ENCODE measurements at regions not wholly inside any gene's neighbourhood (a gene's known extent, or its start where the extent isn't known, plus 50 kb on each side); places are given as distances from the start of the nearest gene placed in this dataset.

- H3K27ac ChIP-seq (ENCODE audit: insufficient read depth, low read length) = no peak overlapping the region
- no peaks in the 10 kb centered on the region for H3K27me3 ChIP-seq (ENCODE audit: control insufficient read depth, insufficient read depth, low read length)
- no peak overlapping the region for H3K4me2 ChIP-seq (ENCODE audit: extremely low read depth, insufficient read depth, low read length)
- no peaks in the 10 kb centered on the region for H3K36me3 ChIP-seq (ENCODE audit: control insufficient read depth, insufficient read depth, low read length)
- no peak overlapping the region for H3K4me3 ChIP-seq (replicated peaks in 1 of 4; ENCODE audit: control extremely low read depth in 1 of 4, insufficient read depth in 1 of 4, low read depth in 3 of 4, low read length in 4 of 4)
- no peak overlapping the region for H2AFZ ChIP-seq (ENCODE audit: low read length)
- TF ChIP-seq CTCF (conservative IDR thresholded peaks at IDR 0.05 in 1 of 2, IDR thresholded peaks at IDR 0.05 in 1 of 2; ENCODE audit: low read depth in 1 of 2, low read length in 2 of 2) = no peak
- TF ChIP-seq EZH2 (IDR thresholded peaks at IDR 0.05; ENCODE audit: low read length, missing control alignments) = no peak
- no peaks in the 10 kb centered on the region for H3K79me2 ChIP-seq (ENCODE audit: control insufficient read depth, insufficient read depth, low read length)
- no peaks in the 10 kb centered on the region for H3K4me1 ChIP-seq (ENCODE audit: control insufficient read depth, extremely low read depth, insufficient read depth, low read length)
- no peak for DNase-seq (ENCODE audit: low read depth in 2 of 2)
- H4K20me1 ChIP-seq (ENCODE audit: control insufficient read depth, extremely low read depth, insufficient read depth, low read length) = no peaks in the 10 kb centered on the region
- no peak overlapping the region for H3K9ac ChIP-seq (ENCODE audit: insufficient read depth, low read length)
- no peaks in the 10 kb centered on the region for H3K9me3 ChIP-seq (ENCODE audit: control insufficient read depth, insufficient read depth, low read depth, low read length)
Measured at GRCh38 chr2:147083664-147084063, 761.2 kb upstream of the ACVR2A start.

DNA sequence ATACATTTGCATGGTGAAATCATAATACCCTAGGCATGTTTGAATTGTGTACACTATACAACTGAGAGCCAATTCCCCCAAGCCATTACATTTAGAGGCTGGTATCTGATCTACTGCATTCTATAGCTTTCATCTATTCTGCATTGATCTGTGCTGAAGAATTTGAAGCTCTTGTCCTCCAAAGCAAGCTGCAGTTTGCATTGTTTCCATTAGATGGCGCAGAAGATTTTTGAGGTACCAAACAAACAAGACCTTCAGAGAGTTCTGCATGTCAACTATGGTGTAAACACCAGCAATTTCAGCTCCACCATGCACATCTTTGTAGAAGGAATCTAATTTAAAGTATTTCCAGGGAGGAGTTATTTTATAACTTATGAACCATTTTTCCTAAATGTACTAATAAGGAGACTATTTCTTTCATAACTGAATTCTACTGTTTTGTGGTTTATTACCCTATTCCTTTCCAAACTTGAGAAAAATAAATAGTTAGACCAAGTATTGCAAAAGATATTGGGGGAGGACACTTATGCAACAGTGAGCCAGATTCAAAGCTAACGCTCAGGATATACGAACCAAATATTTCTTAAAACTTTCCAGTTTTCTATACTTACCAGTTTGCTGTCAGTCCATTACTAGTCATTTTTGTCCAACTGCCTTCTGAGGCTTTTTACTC is 761.8 kb upstream of the ACVR2A start:
- no peaks in the 10 kb centered on the region for H3K36me3 ChIP-seq (ENCODE audit: control insufficient read depth, insufficient read depth, low read length)
- no peaks in the 10 kb centered on the region for H3K27me3 ChIP-seq (ENCODE audit: control insufficient read depth, insufficient read depth, low read length)
- no peak overlapping the region for H3K4me3 ChIP-seq (replicated peaks in 1 of 4; ENCODE audit: control extremely low read depth in 1 of 4, insufficient read depth in 1 of 4, low read depth in 3 of 4, low read length in 4 of 4)
- peak; percentile 59 to 86 for DNase-seq (ENCODE audit: low read depth in 2 of 2)
- no peaks in the 10 kb centered on the region for H3K79me2 ChIP-seq (ENCODE audit: control insufficient read depth, insufficient read depth, low read length)
- no peaks in the 10 kb centered on the region for H4K20me1 ChIP-seq (ENCODE audit: control insufficient read depth, extremely low read depth, insufficient read depth, low read length)
- H3K9me3 ChIP-seq (ENCODE audit: control insufficient read depth, insufficient read depth, low read depth, low read length) = no peaks in the 10 kb centered on the region
- no peak overlapping the region for H3K27ac ChIP-seq (ENCODE audit: insufficient read depth, low read length)
- H3K9ac ChIP-seq (ENCODE audit: insufficient read depth, low read length) = no peak overlapping the region
- no peaks in the 10 kb centered on the region for H3K4me1 ChIP-seq (ENCODE audit: control insufficient read depth, extremely low read depth, insufficient read depth, low read length)
- TF ChIP-seq CTCF (conservative IDR thresholded peaks at IDR 0.05 in 1 of 2, IDR thresholded peaks at IDR 0.05 in 1 of 2; ENCODE audit: low read depth in 1 of 2, low read length in 2 of 2) (peak; percentile 87 to 96), EZH2 (IDR thresholded peaks at IDR 0.05; ENCODE audit: low read length, missing control alignments) (no peak)
- no peak overlapping the region for H3K4me2 ChIP-seq (ENCODE audit: extremely low read depth, insufficient read depth, low read length)
- H2AFZ ChIP-seq (ENCODE audit: low read length) = no peak overlapping the region

- DNase-seq (ENCODE audit: low read depth in 2 of 2) = no peak
- Histone ChIP-seq H3K27me3 (ENCODE audit: control insufficient read depth, insufficient read depth, low read length) (no peaks in the 10 kb centered on the region), H3K9ac (ENCODE audit: insufficient read depth, low read length) (no peak overlapping the region), H3K36me3 (ENCODE audit: control insufficient read depth, insufficient read depth, low read length) (no peaks in the 10 kb centered on the region), H3K4me1 (ENCODE audit: control insufficient read depth, extremely low read depth, insufficient read depth, low read length) (no peaks in the 10 kb centered on the region), H3K79me2 (ENCODE audit: control insufficient read depth, insufficient read depth, low read length) (no peaks in the 10 kb centered on the region), H3K4me2 (ENCODE audit: extremely low read depth, insufficient read depth, low read length) (no peak overlapping the region), H2AFZ (ENCODE audit: low read length) (no peak overlapping the region), H3K27ac (ENCODE audit: insufficient read depth, low read length) (no peak overlapping the region), H3K9me3 (ENCODE audit: control insufficient read depth, insufficient read depth, low read depth, low read length) (no peaks in the 10 kb centered on the region), H3K4me3 (replicated peaks in 1 of 4; ENCODE audit: control extremely low read depth in 1 of 4, insufficient read depth in 1 of 4, low read depth in 3 of 4, low read length in 4 of 4) (no peak overlapping the region), H4K20me1 (ENCODE audit: control insufficient read depth, extremely low read depth, insufficient read depth, low read length) (no peaks in the 10 kb centered on the region)
- no peak for TF ChIP-seq EZH2 (IDR thresholded peaks at IDR 0.05; ENCODE audit: low read length, missing control alignments)
- TF ChIP-seq CTCF (conservative IDR thresholded peaks at IDR 0.05 in 1 of 2, IDR thresholded peaks at IDR 0.05 in 1 of 2; ENCODE audit: low read depth in 1 of 2, low read length in 2 of 2) = no peak
Measured at GRCh38 chr2:147081831-147082230, 763.0 kb upstream of the ACVR2A start.

Measured in fibroblast of lung (primary cell).